Mucosa of descending colon (tissue), 3 donors: ENCODE measurements at regions not wholly inside any gene's neighbourhood (a gene's known extent, or its start where the extent isn't known, plus 50 kb on each side); places are given as distances from the start of the nearest gene placed in this dataset.

Source experiments
- ATAC-seq: fragments of 200-7000 bp; cut with Tn5 transposase; one replicate; pipeline ENCODE4 v1.9.1; 2020; ENCODE audit warnings: mild to moderate bottlenecking, moderate library complexity
- DNase-seq, 3 donors: peaks; one replicate each; pipeline ENCODE4 v3.0.0-alpha.2; 2020
- H3K36me3 ChIP-seq: fragments of 200-600 bp; one replicate; pipeline ENCODE4 v1.8.0; 2021; ENCODE audit warnings: low read depth, mild to moderate bottlenecking
- H3K4me1 ChIP-seq: fragments of 200-600 bp; one replicate; pipeline ENCODE4 v1.8.0; 2021; ENCODE audit warnings: low read depth, mild to moderate bottlenecking
- H3K4me3 ChIP-seq: fragments of 200-600 bp; one replicate; pipeline ENCODE4 v1.8.0; 2021; ENCODE audit warnings: mild to moderate bottlenecking
- H3K9me3 ChIP-seq: fragments of 200-600 bp; one replicate; pipeline ENCODE4 v1.8.0; 2021; ENCODE audit warnings: mild to moderate bottlenecking
- CTCF ChIP-seq: fragments of 200-600 bp; IDR thresholded peaks from one replicate; pipeline ENCODE4 v1.8.0; 2022; ENCODE audit warnings: antibody characterized with exemption, mild to moderate bottlenecking
- intact Hi-C, 2 donors: fragments of 100-400 bp; cut with DNase I in 1 of 2; cut with micrococcal nuclease in 1 of 2; formaldehyde crosslinking; loops; one replicate each; pipeline versions ENCODE4 v1.11.0 to v1.11.1; 2022; cut with DNase I, micrococcal nuclease
- donor health status: DM: no; HTN: no; CAD: no; lungs with moderate emphysema.
- donor health status: DM: no; HTN: no; CAD: no.
- donor health status: DM: no; HTN: yes; CAD: no.

GRCh38 chr10:43715334-43715733 is 66.7 kb upstream of the ZNF32 start:
- no peak for DNase-seq
- Histone ChIP-seq H3K36me3 (no peaks in the 10 kb centered on the region), H3K4me1 (no peaks in the 10 kb centered on the region), H3K9me3 (no peaks in the 10 kb centered on the region), H3K4me3 (no peak overlapping the region)
- intact Hi-C loops = no loop called here
- no peak for TF ChIP-seq CTCF
- no peak for ATAC-seq

- ATAC-seq (no peak), DNase-seq (no peak)
- intact Hi-C loops = no loop called here
- no peak overlapping the region for H3K4me3 ChIP-seq
- no peak for TF ChIP-seq CTCF
- no peaks in the 10 kb centered on the region for H3K9me3 ChIP-seq
- no peaks in the 10 kb centered on the region for H3K36me3 ChIP-seq
- no peaks in the 10 kb centered on the region for H3K4me1 ChIP-seq
These were observed 64.3 kb upstream of the ZNF32 start for GRCh38 chr10:43712821-43713584.

- no peak for TF ChIP-seq CTCF
- H3K36me3 ChIP-seq = no peaks in the 10 kb centered on the region
- ATAC-seq (no peak), DNase-seq (no peak)
- no peak overlapping the region for H3K4me3 ChIP-seq
- H3K9me3 ChIP-seq = no peaks in the 10 kb centered on the region
- H3K4me1 ChIP-seq = no peaks in the 10 kb centered on the region
- intact Hi-C loops = no loop called here
These were observed 62.2 kb upstream of the ZNF32 start for GRCh38 chr10:43710772-43711471.

DNA sequence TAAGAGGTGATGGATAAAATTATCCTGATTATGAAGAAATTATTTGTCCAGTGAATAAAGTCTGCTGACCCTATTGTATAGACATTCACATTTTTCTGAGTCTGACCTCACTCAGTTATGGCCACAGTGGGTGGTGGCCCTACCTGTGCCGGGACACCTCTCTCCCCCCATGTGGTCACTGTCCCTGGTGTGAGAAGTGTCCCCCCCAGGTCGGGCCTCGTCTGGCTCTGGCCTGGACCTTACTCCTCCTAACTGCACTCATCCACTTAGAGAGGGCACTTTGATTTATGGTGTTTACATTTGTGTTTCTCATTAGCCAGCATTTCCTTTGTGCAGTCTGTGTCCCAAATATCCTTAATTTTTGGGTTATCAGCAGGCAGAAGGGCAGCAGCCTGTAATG is 59.6 kb upstream of the ZNF32 start:
- intact Hi-C loops = no loop called here
- Histone ChIP-seq H3K4me1 (no peaks in the 10 kb centered on the region), H3K9me3 (no peaks in the 10 kb centered on the region), H3K4me3 (no peak overlapping the region), H3K36me3 (no peaks in the 10 kb centered on the region)
- no peak for TF ChIP-seq CTCF
- no peak for DNase-seq
- ATAC-seq = no peak

DNA sequence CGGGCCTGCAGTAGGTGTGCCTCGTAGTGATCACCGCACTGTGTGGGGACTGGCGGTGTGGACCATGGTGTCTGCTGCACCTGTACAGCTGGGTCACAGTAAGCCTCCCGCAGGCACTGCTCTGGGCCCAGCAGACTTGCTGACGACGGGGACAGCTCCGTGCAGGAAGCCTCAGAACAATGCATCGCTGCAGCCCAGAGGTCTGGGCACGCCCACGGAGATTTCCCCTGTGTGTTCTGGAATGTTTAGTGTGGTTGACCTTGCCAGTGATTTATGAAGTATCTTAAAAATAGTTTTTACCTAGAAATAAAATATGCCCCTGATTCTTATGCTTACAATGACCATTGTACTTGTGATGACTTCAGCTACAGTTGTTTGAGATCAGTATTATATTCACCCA is 59.1 kb upstream of the ZNF32 start:
- ATAC-seq (no peak), DNase-seq (no peak)

More for the DNA sequence above, 59.1 kb upstream of the ZNF32 start:
- TF ChIP-seq CTCF = no peak
- no peaks in the 10 kb centered on the region for H3K9me3 ChIP-seq
- no peak overlapping the region for H3K4me3 ChIP-seq
- no peaks in the 10 kb centered on the region for H3K4me1 ChIP-seq
- no peaks in the 10 kb centered on the region for H3K36me3 ChIP-seq
- intact Hi-C loops = no loop called here
